HG02678 (cell line): ENCODE measurements at regions not wholly inside any gene's neighbourhood (a gene's known extent, or its start where the extent isn't known, plus 50 kb on each side); places are given as distances from the start of the nearest gene placed in this dataset.
"Not testable (repeated sequence)": the region's sequence is repeated elsewhere in the genome, so short reads cannot be mapped to it uniquely, and the experiment has no call there.

Source experiments
- ATAC-seq: cut with Tn5 transposase; IDR thresholded peaks from one replicate; pipeline ENCODE4 v1.9.1; 2021; ENCODE audit warnings: mild to moderate bottlenecking, moderate library complexity; ENCODE audit not compliant: unreplicated experiment

GRCh38 chrX:98300536-98300935 is 1416.8 kb downstream of the RPA4 start:
- not testable (repeated sequence) for ATAC-seq

- no peak for ATAC-seq
Observed at GRCh38 chrX:98331407-98331806, 1447.7 kb downstream of the RPA4 start.

GRCh38 chrX:98338544-98338943 is 1454.8 kb downstream of the RPA4 start:
- ATAC-seq: no peak

- ATAC-seq: no peak
Observed at GRCh38 chrX:98350940-98351339, 1467.2 kb downstream of the RPA4 start.

DNA sequence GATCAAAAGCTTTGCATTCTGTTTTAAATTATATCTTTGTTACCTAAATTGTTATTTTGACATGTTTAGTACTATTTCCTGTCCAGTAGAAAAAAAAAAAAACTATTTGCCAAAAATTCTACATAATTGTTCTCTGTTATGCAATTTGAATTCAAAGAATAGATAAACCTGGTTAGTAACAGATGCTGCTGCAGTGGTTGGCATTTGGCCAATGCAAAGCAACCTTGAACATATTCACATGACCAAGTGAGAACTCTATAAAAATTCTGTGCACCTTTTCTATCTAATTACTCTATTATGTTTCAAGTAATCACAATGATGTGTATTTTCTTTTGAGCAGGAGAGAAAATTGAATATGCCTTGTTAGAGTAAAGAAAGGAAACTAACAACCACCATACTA is 1473.4 kb downstream of the RPA4 start:
- ATAC-seq: no peak

DNA sequence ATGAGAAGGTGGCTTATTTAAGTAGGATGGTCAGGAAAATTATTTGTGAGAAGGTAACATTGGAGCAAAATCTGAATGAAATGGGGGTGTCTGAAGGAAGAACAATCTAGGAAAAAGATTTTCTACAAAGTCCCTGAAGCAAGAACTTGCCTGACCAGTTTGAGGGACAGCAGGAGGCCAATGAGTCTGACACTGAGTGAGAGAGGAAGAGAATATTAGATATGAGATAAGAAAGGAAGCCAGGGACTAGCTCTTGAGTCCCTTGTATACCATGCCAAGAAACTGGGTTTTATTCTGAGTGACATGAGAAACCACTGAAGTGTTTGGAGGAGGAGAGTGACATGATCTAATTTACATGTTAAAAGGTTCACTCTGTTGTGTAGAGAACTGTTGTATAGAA is 1478.9 kb downstream of the RPA4 start:
- ATAC-seq: no peak

DNA sequence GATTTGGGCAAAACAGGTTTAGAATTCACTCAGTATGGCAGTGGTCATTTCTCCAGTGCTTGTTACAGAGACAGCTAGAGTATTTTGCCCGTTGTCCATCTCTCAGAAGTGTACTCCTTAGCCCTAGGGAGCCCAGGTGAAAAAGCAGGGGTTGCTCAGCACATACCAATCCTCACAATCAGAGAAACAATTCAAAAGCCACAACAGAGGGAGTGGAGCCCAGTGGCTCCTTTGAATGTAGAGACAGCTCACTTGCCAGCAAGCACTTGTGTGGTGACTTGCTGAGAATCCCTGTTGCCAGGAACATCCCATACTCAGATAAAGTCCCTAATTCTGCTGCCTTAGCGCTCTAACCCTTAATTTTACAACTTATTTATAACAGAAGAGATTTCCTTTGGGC is 1488.3 kb downstream of the RPA4 start:
- no peak for ATAC-seq

DNA sequence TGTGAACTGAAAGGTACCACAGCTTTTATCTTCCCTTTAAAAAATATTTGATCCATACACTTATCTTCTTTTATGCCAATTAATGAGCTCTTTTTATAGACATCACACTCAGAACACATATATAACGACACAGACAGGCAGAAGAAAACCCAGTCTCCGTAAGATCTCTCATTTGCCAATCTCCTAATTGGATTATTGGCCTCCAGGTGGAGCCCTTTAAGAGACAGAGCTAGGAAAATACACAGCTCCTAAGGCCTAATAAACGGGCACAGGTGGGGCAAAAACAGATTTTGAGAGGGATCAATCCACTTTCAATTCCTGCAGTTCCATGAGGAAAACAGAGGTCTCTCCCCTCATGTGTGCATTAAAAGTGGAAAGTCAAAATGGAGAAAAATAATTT is 1495.4 kb downstream of the RPA4 start:
- ATAC-seq: no peak

DNA sequence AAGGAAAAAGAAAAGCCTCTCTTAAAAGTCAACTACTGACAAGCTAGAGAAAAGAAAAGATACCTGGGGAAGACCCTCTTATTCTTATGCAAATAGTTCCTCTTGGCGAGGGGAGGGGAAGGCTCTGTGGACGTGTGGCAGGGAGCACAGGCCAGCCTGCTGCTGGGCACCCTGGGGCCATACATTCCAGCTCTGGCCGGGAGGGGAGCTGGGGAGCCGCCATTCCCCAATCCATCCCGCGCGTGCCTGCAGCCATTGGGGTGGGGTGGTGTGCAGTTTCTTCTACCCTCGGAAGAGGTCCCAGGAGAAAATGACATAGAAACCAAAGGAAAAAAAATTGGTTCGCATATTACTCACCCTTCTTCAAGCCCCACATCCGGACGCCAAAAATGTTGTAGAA is 1496.4 kb downstream of the RPA4 start:
- no peak for ATAC-seq

- no peak for ATAC-seq
Observed at GRCh38 chrX:98380556-98380955, 1496.8 kb downstream of the RPA4 start.

DNA sequence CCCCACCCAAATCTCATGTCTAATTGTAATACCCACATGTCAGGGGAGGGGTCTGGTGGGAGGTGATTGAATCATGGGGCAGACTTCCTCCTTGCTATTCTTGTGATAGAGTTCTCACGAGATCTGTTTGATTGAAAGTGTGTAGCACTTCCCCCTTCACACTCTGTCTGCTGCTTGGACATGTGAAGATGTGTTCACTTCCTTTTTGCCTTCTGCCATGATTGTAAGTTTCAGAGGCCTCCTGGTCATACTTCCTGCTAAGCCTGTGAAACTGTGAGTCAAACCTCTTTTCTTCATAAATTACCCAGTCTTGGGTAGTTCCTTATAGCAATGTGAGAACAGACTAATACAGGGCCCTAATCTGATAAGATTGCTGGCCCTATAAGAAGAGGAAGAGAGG is 1514.8 kb downstream of the RPA4 start:
- ATAC-seq: no peak

DNA sequence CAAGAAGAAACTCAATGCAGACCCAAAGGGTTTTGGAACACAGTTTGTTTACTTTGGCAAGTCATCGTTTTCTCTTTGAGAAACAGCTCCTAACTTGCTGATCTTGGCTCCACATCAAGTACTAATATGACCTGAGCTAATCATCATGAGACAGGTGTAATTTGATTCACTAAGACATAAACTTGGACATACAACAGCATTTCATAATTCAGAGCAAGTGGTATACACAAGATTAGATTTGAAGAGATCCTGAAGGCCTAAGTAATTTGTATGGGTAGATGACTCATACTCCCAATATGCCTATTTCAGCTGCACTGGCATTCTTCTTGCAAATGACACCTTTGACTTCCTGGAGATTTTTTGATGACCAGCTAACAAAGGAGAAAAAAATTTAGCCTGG is 1521.7 kb downstream of the RPA4 start:
- ATAC-seq: no peak

DNA sequence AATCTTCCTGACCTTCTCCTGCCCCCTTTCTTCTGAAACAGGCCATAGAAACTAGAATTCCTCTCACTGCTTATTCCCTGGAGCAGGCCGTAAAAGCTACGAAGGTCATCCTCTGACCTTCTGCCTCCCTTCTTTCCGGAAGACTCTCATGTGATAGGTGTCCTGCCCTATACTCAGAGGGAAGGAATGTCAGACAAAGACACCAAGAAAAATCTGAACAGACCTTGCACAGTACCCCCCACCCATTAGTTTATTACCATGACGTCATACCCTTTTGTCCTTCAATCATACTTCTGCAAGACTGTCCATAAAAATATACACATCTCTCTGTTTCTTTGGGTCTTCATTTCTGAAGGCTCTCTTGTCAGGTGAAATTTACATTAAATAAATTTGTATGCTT is 1523.9 kb downstream of the RPA4 start:
- ATAC-seq: no peak

DNA sequence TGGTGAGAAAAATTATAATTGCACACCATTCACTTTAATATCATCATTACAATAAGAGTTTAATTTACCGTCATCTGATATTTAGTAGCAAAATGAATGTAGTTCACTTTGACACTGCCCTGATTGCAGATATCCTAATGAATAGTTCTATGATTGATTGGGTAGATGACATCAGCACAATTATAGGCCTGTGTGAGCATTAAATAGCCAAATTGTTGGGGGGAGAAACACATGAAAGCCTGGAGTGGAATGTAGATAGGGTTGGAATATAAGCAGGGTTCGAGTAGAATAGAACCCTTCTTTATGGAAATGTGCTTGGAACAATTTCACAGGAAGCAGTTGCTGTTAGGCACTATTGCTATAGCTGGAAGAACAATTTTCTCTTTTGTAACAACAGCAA is 1526.2 kb downstream of the RPA4 start:
- no peak for ATAC-seq

- ATAC-seq: no peak
Observed at GRCh38 chrX:98412058-98412457, 1528.3 kb downstream of the RPA4 start.

GRCh38 chrX:98422536-98422935 is 1538.8 kb downstream of the RPA4 start:
- ATAC-seq: no peak

DNA sequence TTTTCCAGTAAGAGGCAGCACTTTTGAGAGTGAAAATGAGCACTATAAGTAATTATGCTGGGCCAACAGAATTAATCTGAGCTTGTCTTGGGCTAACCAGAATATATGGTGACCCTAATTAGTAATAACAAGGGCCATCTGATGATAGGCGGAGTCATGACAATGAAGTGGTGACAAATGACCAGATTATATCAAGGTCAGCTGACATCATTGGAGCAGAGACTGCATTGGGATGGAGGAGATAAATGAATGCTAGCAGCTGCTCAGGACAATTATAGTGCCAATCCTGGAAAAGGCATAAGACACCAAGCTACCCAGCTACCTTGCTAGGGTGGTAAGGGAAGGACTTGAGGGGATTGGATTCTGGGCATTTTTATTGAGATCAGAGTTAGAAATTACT is 1548.7 kb downstream of the RPA4 start:
- ATAC-seq: no peak

- ATAC-seq: no peak
Observed at GRCh38 chrX:98448524-98448923, 1564.8 kb downstream of the RPA4 start.

- ATAC-seq: no peak
Observed at GRCh38 chrX:98452456-98452855, 1568.7 kb downstream of the RPA4 start.

DNA sequence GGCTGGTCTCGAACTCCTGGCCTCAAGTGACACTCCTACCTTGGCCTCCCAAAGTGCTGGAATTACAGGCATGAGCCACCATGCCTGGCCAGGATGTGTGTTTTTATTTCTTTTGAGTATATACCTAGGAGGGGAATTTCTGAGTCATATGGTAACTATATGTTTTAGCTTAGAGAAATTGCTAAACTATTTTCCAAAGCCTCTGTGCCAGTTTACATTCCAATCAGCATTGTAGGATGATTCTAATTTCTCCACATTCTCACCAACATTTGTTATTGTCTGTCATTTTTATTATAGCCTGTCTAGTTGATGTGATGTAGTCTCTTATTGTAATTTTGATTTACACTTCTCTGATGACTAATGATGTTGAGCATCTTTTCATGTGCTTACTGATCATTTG is 1576.0 kb downstream of the RPA4 start:
- no peak for ATAC-seq

DNA sequence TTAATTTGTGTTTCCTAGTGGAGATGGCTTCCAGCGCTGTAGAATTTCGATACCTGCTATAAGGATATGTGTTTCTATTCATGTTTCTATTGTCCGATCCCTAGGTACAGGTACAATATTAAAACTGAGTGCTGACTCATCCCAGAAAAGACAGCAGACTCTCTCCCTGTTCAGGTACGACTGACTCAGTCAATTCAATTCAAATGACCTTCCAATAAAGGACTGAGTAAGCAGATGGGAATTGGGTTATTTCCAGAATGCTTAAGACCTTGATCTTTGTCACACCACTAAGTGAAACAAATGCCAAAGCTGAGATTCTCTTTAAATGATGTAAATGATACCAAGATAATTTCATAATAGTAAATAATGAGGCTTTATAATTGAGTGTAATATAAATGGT is 1596.9 kb downstream of the RPA4 start:
- no peak for ATAC-seq

DNA sequence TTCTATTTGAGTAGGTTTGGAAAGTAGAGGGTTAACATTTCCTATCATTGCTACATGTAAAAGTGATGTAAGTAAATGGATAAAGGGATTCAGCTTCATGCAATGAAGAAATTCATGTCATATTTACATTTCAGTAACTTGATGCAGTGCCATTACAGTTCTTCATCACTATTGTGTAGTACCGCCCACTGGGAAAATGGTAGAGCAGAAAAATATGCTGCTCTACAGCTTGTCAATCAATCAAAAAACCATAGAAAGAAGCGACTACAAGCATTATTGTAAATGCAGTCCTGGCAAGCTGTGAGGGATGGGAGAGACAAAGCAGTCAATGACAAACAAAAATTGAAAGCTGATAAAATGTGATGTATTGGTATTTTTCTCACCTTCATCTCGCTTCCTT is 1597.9 kb downstream of the RPA4 start:
- ATAC-seq: no peak

- no peak for ATAC-seq
Observed at GRCh38 chrX:98490670-98491069, 1607.0 kb downstream of the RPA4 start.

- ATAC-seq: no peak
Observed at GRCh38 chrX:98501426-98501825, 1617.7 kb downstream of the RPA4 start.
